ENCODE measurements at regions not wholly inside any gene's neighbourhood (a gene's known extent, or its start where the extent isn't known, plus 50 kb on each side); places are given as distances from the start of the nearest gene placed in this dataset.
"Not testable (repeated sequence)": the region's sequence is repeated elsewhere in the genome, so short reads cannot be mapped to it uniquely, and the experiment has no call there.

DNA sequence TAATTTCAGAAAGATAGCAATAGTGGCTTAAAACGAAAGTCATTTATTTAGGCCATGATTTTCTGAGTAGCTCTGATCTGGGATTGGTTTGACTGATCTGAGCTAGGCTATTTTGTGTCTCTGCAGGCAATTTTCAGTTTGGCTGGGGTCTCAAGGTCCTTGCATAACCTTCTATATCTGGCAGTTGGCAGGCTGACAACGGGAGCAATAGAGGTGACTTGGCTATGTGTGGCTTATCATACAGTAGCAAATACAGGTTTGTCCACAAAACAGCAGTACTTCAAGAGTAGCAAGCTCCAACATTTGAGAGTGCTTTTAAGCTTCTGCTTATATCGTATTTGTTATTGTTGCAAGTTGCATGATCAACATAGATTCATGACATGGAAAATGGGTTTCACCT lies 1167.3 kb upstream of the CELF2 start:
- H3K4me3 ChIP-seq (ENCODE audit: low read depth, low read length) = no peak overlapping the region
- CTCF ChIA-PET = no interaction called here
- H3K27ac ChIP-seq (ENCODE audit: low read depth, low read length) = no peak overlapping the region
- DNase-seq (ENCODE audit: low read depth, low spot score) = no peak
- no peaks in the 10 kb centered on the region for H3K27me3 ChIP-seq (ENCODE audit: control insufficient read depth, insufficient read depth, low read length)
- POLR2A ChIA-PET = no interaction called here
- TF ChIP-seq, protein P1, sequence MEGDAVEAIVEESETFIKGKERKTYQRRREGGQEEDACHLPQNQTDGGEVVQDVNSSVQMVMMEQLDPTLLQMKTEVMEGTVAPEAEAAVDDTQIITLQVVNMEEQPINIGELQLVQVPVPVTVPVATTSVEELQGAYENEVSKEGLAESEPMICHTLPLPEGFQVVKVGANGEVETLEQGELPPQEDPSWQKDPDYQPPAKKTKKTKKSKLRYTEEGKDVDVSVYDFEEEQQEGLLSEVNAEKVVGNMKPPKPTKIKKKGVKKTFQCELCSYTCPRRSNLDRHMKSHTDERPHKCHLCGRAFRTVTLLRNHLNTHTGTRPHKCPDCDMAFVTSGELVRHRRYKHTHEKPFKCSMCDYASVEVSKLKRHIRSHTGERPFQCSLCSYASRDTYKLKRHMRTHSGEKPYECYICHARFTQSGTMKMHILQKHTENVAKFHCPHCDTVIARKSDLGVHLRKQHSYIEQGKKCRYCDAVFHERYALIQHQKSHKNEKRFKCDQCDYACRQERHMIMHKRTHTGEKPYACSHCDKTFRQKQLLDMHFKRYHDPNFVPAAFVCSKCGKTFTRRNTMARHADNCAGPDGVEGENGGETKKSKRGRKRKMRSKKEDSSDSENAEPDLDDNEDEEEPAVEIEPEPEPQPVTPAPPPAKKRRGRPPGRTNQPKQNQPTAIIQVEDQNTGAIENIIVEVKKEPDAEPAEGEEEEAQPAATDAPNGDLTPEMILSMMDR (IDR thresholded peaks at IDR 0.05; ENCODE audit: low read depth, low read length) = no peak
- no peaks in the 10 kb centered on the region; the same call in 1 of the 2 replicates for H3K9me3 ChIP-seq (ENCODE audit: control insufficient read depth, insufficient read depth, low read length)

DNA sequence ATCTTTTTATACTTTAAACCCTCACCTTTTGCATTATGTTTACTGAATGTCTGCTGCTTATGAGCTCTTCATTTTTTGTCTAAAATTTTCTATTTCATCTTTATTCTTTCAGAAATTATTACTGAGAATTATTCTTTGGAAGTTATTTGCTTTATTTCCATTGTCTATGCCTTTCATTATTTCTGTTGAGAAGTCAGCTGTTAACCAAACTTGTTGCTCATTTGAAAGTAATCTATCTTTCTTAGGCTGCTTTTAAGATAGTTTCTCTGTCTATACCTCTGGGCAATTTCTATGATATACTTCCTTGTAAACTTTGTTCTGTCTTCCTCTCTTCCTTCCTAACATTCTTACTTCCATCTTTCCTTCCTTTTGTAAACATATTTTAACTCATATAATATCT lies 1165.9 kb upstream of the CELF2 start:
- CTCF ChIA-PET = no interaction called here
- POLR2A ChIA-PET = no interaction called here
- H3K27me3 ChIP-seq (ENCODE audit: control insufficient read depth, insufficient read depth, low read length) = no peaks in the 10 kb centered on the region
- no peaks in the 10 kb centered on the region; the same call in 1 of the 2 replicates for H3K9me3 ChIP-seq (ENCODE audit: control insufficient read depth, insufficient read depth, low read length)
- H3K4me3 ChIP-seq (ENCODE audit: low read depth, low read length) = no peak overlapping the region
- DNase-seq (ENCODE audit: low read depth, low spot score) = no peak
- TF ChIP-seq, protein P1 (IDR thresholded peaks at IDR 0.05; ENCODE audit: low read depth, low read length) = no peak
- H3K27ac ChIP-seq (ENCODE audit: low read depth, low read length) = no peak overlapping the region

DNA sequence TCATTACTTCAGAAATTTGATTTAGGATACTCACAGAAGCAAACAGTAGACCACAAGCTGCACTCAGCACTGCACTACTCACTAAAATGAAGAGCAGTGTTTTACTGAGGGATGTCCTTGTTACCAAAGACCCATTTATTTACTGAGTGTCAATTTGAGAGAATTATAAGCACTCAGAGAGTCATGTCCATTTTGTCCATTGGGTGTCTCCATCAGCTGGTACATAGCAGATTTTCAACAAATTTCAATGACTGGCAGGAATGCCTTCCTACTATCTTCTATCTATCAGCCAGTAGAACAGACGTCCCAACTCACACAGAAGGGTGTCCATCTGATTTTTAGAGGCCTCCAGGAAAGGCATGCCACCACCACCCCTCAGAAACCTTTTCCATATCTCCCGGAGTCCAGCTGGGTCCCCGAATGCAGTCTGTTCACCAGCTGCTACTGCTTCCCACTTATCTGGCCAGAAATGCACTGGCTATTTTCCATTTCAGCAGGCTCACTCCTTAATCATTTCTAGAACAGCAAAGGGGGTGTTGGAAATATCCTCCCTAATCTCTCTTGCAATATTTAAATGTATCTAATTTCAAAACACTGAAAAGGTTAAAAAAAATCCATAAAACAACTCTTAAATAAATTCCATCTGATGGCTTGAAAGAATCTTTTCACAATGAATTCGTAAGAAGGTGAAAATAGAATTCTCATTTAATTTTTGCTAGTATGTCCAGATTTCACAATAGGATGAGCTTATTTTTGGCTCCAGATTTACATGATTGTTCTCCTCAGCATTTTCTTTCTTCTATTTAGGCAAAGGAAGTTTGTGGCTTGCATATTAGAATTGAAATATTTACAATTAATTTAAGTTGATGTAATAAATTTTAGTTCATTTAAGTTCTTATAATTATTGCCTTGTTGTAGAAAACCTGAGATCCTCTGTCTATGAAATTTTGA lies 1164.0 kb upstream of the CELF2 start:
- Histone ChIP-seq H3K4me3 (ENCODE audit: low read depth, low read length) (no peak overlapping the region), H3K9me3 (ENCODE audit: control insufficient read depth, insufficient read depth, low read length) (no peaks in the 10 kb centered on the region; the same call in 1 of the 2 replicates), H3K27me3 (ENCODE audit: control insufficient read depth, insufficient read depth, low read length) (no peaks in the 10 kb centered on the region), H3K27ac (ENCODE audit: low read depth, low read length) (no peak overlapping the region)
- DNase-seq (ENCODE audit: low read depth, low spot score) = no peak
- TF ChIP-seq, protein P1 (IDR thresholded peaks at IDR 0.05; ENCODE audit: low read depth, low read length) = no peak; the same call in 1 of the 2 replicates
- ChIA-PET CTCF (no interaction called here), POLR2A (interaction anchor here (0.6 kb wide), 1 partner anchor 214 kb away, joined by 5 read pairs; no protein-coding TSS in a partner anchor)

DNA sequence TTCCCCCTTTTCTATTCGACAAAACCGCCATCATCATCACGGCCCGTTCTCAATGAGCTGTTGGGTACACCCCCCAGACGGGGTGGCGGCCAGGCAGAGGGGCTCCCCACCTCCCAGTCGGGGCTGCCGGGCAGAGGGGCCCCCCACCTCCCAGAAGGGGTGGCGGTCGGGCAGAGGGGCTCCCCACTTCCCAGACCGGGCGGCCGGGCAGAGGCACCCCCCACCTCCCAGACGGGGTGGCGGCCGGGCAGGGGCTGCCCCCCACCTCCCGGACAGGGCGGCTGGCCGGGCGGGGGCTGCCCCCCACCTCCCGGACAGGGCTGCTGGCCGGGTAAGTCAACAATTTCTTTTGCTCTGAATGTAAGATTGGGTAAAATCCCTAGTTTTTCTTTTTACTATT lies 1162.2 kb upstream of the CELF2 start:
- DNase-seq (ENCODE audit: low read depth, low spot score); CTCF ChIA-PET; H3K4me3 ChIP-seq (ENCODE audit: low read depth, low read length); H3K27me3 ChIP-seq (ENCODE audit: control insufficient read depth, insufficient read depth, low read length); H3K27ac ChIP-seq (ENCODE audit: low read depth, low read length); POLR2A ChIA-PET; H3K9me3 ChIP-seq (ENCODE audit: control insufficient read depth, insufficient read depth, low read length): not testable (repeated sequence)

DNA sequence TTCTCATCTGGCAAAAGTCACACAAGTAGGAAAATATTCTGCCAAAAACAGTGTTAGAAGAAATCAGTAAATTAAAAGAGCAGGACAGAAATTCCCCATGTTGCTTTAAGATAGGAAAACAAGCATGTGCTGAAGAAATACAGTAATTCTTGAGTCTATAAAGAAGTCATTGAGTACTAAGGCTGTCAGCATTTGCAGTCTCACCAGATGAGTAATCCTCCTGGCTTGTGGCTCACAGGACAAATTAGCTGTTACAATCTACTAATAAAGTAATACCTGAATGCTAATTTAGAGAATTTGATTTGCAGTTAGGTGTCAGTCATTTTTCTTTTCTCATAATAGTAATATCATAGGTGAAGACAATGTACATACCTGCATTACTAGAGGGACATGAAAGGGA lies 1158.9 kb upstream of the CELF2 start:
- Histone ChIP-seq H3K9me3 (ENCODE audit: control insufficient read depth, insufficient read depth, low read length) (no peaks in the 10 kb centered on the region; the same call in 1 of the 2 replicates), H3K27me3 (ENCODE audit: control insufficient read depth, insufficient read depth, low read length) (no peaks in the 10 kb centered on the region), H3K4me3 (ENCODE audit: low read depth, low read length) (no peak overlapping the region), H3K27ac (ENCODE audit: low read depth, low read length) (no peak overlapping the region)
- CTCF ChIA-PET = no interaction called here
- no peak for DNase-seq (ENCODE audit: low read depth, low spot score)
- POLR2A ChIA-PET = no interaction called here
- TF ChIP-seq, protein P1 (IDR thresholded peaks at IDR 0.05; ENCODE audit: low read depth, low read length) = no peak

Data from AG04450 (cell line).